H1 (cell line): ENCODE measurements at regions not wholly inside any gene's neighbourhood (a gene's known extent, or its start where the extent isn't known, plus 50 kb on each side); places are given as distances from the start of the nearest gene placed in this dataset. TPM values are rescaled to one million over a fixed set of nuclear protein-coding genes. Genes with fewer than 3 reads are reported as not detected.

Source experiments
- small RNA-seq: library from polyadenylated mRNA; stranded (forward); fragments of <200 nt; extraction: miRNeasy Mini kit (QIAGEN cat#:217004); gene quantifications from one replicate; pipeline ENCODE3, GENCODE V24; 2013; ENCODE audit not compliant: insufficient read depth

Small RNA genes lying in the stretch of these regions (small RNA-seq; reads per million reads assigned to genes)
- gene AC079598.2 (not detected), gene AC079598.3 (not detected), gene AC079598.4 (not detected), gene CYCSP30 (not detected)
